ENCODE measurements at regions not wholly inside any gene's neighbourhood (a gene's known extent, or its start where the extent isn't known, plus 50 kb on each side); places are given as distances from the start of the nearest gene placed in this dataset.

- Mint-ChIP-seq H3K36me3 (no peaks in the 10 kb centered on the region), H3K4me1 (peaks cover 6% of the 10 kb centered on the region), H3K27ac (no peak overlapping the region), H3K4me3 (no peak overlapping the region), H3K9me3 (no peaks in the 10 kb centered on the region)
- DNase-seq (ENCODE audit: low spot score in 2 of 2) (no peak), ATAC-seq (no peak)
Measured at GRCh38 chr2:65640793-65641103, 208.3 kb upstream of the SPRED2 start.

- DNase-seq (ENCODE audit: low spot score in 2 of 2), result no peak
- no peak for ATAC-seq
Measured at GRCh38 chr2:65639156-65639864, 206.9 kb upstream of the SPRED2 start.

GRCh38 chr2:65638443-65638842 is 206.0 kb upstream of the SPRED2 start:
- ATAC-seq (no peak), DNase-seq (ENCODE audit: low spot score in 2 of 2) (no peak)
- no peak overlapping the region for H3K4me3 Mint-ChIP-seq
- H3K4me1 Mint-ChIP-seq, result peaks cover 6% of the 10 kb centered on the region
- no peak overlapping the region for H3K27ac Mint-ChIP-seq
- no peaks in the 10 kb centered on the region for H3K9me3 Mint-ChIP-seq
- no peaks in the 10 kb centered on the region for H3K36me3 Mint-ChIP-seq

More at GRCh38 chr2:65639156-65639864, 206.9 kb upstream of the SPRED2 start:
- no peaks in the 10 kb centered on the region for H3K9me3 Mint-ChIP-seq
- H3K4me1 Mint-ChIP-seq, result peaks cover 6% of the 10 kb centered on the region
- H3K36me3 Mint-ChIP-seq, result no peaks in the 10 kb centered on the region
- no peak overlapping the region for H3K27ac Mint-ChIP-seq
- no peak overlapping the region for H3K4me3 Mint-ChIP-seq

- Mint-ChIP-seq H3K36me3 (no peaks in the 10 kb centered on the region), H3K9me3 (no peaks in the 10 kb centered on the region), H3K4me3 (no peak overlapping the region), H3K4me1 (peaks cover 6% of the 10 kb centered on the region), H3K27ac (no peak overlapping the region)
- DNase-seq (ENCODE audit: low spot score in 2 of 2) (no peak), ATAC-seq (no peak)
Measured at GRCh38 chr2:65636813-65637483, 204.5 kb upstream of the SPRED2 start.

GRCh38 chr2:65636024-65636423 is 203.6 kb upstream of the SPRED2 start:
- ATAC-seq, result no peak

GRCh38 chr2:65634304-65634703 is 201.9 kb upstream of the SPRED2 start:
- Mint-ChIP-seq H3K36me3 (no peaks in the 10 kb centered on the region), H3K4me1 (no peaks in the 10 kb centered on the region), H3K27ac (no peak overlapping the region), H3K9me3 (no peaks in the 10 kb centered on the region), H3K4me3 (no peak overlapping the region)
- ATAC-seq (no peak), DNase-seq (ENCODE audit: low spot score in 2 of 2) (no peak)

More at GRCh38 chr2:65636024-65636423, 203.6 kb upstream of the SPRED2 start:
- Mint-ChIP-seq H3K9me3 (no peaks in the 10 kb centered on the region), H3K4me3 (no peak overlapping the region), H3K4me1 (peaks cover 6% of the 10 kb centered on the region), H3K27ac (no peak overlapping the region), H3K36me3 (no peaks in the 10 kb centered on the region)
- DNase-seq (ENCODE audit: low spot score in 2 of 2), result no peak

GRCh38 chr2:65630643-65631042 is 198.2 kb upstream of the SPRED2 start:
- no peak for ATAC-seq
- no peak overlapping the region for H3K4me3 Mint-ChIP-seq
- H3K9me3 Mint-ChIP-seq, result no peaks in the 10 kb centered on the region
- no peaks in the 10 kb centered on the region for H3K36me3 Mint-ChIP-seq
- no peaks in the 10 kb centered on the region for H3K4me1 Mint-ChIP-seq
- DNase-seq (ENCODE audit: low spot score in 2 of 2), result no peak
- H3K27ac Mint-ChIP-seq, result no peak overlapping the region

GRCh38 chr2:65628156-65628555 is 195.8 kb upstream of the SPRED2 start:
- Mint-ChIP-seq H3K4me3 (no peak overlapping the region), H3K4me1 (peaks cover under 1% of the 10 kb centered on the region), H3K9me3 (no peaks in the 10 kb centered on the region), H3K27ac (no peak overlapping the region), H3K36me3 (no peaks in the 10 kb centered on the region)
- DNase-seq (ENCODE audit: low spot score in 2 of 2) (no peak), ATAC-seq (no peak)

- Mint-ChIP-seq H3K36me3 (no peaks in the 10 kb centered on the region), H3K9me3 (no peaks in the 10 kb centered on the region)
- no peak for ATAC-seq
Measured at GRCh38 chr2:65626831-65627230, 194.4 kb upstream of the SPRED2 start.

GRCh38 chr2:65625982-65626381 is 193.6 kb upstream of the SPRED2 start:
- DNase-seq (ENCODE audit: low spot score in 2 of 2), result no peak
- Mint-ChIP-seq H3K9me3 (no peaks in the 10 kb centered on the region), H3K27ac (no peak overlapping the region), H3K36me3 (no peaks in the 10 kb centered on the region), H3K4me3 (no peak overlapping the region), H3K4me1 (peaks cover 8% of the 10 kb centered on the region)
- ATAC-seq, result no peak

More at GRCh38 chr2:65626831-65627230, 194.4 kb upstream of the SPRED2 start:
- DNase-seq (ENCODE audit: low spot score in 2 of 2), result no peak
- no peak overlapping the region for H3K4me3 Mint-ChIP-seq
- no peak overlapping the region for H3K27ac Mint-ChIP-seq
- peaks cover 8% of the 10 kb centered on the region for H3K4me1 Mint-ChIP-seq

- Mint-ChIP-seq H3K9me3 (no peaks in the 10 kb centered on the region), H3K27ac (no peak overlapping the region), H3K36me3 (no peaks in the 10 kb centered on the region), H3K4me3 (no peak overlapping the region), H3K4me1 (peaks cover 8% of the 10 kb centered on the region)
- ATAC-seq, result no peak
- DNase-seq (ENCODE audit: low spot score in 2 of 2), result no peak
Measured at GRCh38 chr2:65622951-65623535, 190.6 kb upstream of the SPRED2 start.

GRCh38 chr2:65622499-65622898 is 190.1 kb upstream of the SPRED2 start:
- Mint-ChIP-seq H3K9me3 (no peaks in the 10 kb centered on the region), H3K36me3 (no peaks in the 10 kb centered on the region), H3K4me3 (no peak overlapping the region), H3K4me1 (peaks cover 8% of the 10 kb centered on the region), H3K27ac (no peak overlapping the region)
- DNase-seq (ENCODE audit: low spot score in 2 of 2), result no peak
- ATAC-seq, result no peak

- DNase-seq (ENCODE audit: low spot score in 2 of 2) (no peak), ATAC-seq (no peak)
- no peak overlapping the region for H3K27ac Mint-ChIP-seq
- H3K36me3 Mint-ChIP-seq, result no peaks in the 10 kb centered on the region
- no peak overlapping the region for H3K4me3 Mint-ChIP-seq
- peaks cover 8% of the 10 kb centered on the region for H3K4me1 Mint-ChIP-seq
- no peaks in the 10 kb centered on the region for H3K9me3 Mint-ChIP-seq
Measured at GRCh38 chr2:65620524-65620923, 188.1 kb upstream of the SPRED2 start.

- H3K27ac Mint-ChIP-seq, result no peak overlapping the region
- no peak for DNase-seq (ENCODE audit: low spot score in 2 of 2)
- H3K4me1 Mint-ChIP-seq, result peaks cover 8% of the 10 kb centered on the region
- H3K4me3 Mint-ChIP-seq, result no peak overlapping the region
- no peaks in the 10 kb centered on the region for H3K9me3 Mint-ChIP-seq
- no peaks in the 10 kb centered on the region for H3K36me3 Mint-ChIP-seq
- ATAC-seq, result no peak
Measured at GRCh38 chr2:65620026-65620425, 187.6 kb upstream of the SPRED2 start.

GRCh38 chr2:65615602-65616001 is 183.2 kb upstream of the SPRED2 start:
- ATAC-seq (no peak), DNase-seq (ENCODE audit: low spot score in 2 of 2) (no peak)
- Mint-ChIP-seq H3K27ac (no peak overlapping the region), H3K4me3 (no peak overlapping the region), H3K4me1 (no peaks in the 10 kb centered on the region), H3K9me3 (no peaks in the 10 kb centered on the region), H3K36me3 (no peaks in the 10 kb centered on the region)

GRCh38 chr2:65613968-65614555 is 181.7 kb upstream of the SPRED2 start:
- Mint-ChIP-seq H3K9me3 (no peaks in the 10 kb centered on the region), H3K27ac (no peak overlapping the region), H3K4me1 (no peaks in the 10 kb centered on the region), H3K36me3 (no peaks in the 10 kb centered on the region), H3K4me3 (no peak overlapping the region)
- no peak for DNase-seq (ENCODE audit: low spot score in 2 of 2)
- ATAC-seq, result no peak

All from stimulated activated effector memory CD8-positive, alpha-beta T cell treated with anti-CD3 and anti-CD28 coated beads, Interleukin-12 subunit alpha, Interleukin-12 subunit beta, amount 100 ng/mL, for 72 hours (primary cell).